ENCODE measurements at regions not wholly inside any gene's neighbourhood (a gene's known extent, or its start where the extent isn't known, plus 50 kb on each side); places are given as distances from the start of the nearest gene placed in this dataset.

GRCh38 chr9:79936336-79936735 lies 364.6 kb downstream of the TLE4 start:
- no peaks in the 10 kb centered on the region for H3K4me1 Mint-ChIP-seq (ENCODE audit: low read depth)
- no peak overlapping the region for H3K4me3 Mint-ChIP-seq
- peaks cover 2% of the 10 kb centered on the region for H3K36me3 Mint-ChIP-seq

GRCh38 chr9:79929285-79929684 lies 357.5 kb downstream of the TLE4 start:
- Mint-ChIP-seq H3K4me1 (ENCODE audit: low read depth) (no peaks in the 10 kb centered on the region), H3K27ac (no peak overlapping the region), H3K9me3 (ENCODE audit: low read depth) (no peaks in the 10 kb centered on the region), H3K27me3 (no peaks in the 10 kb centered on the region), H3K36me3 (no peaks in the 10 kb centered on the region), H3K4me3 (no peak overlapping the region)

More at GRCh38 chr9:79936336-79936735, 364.6 kb downstream of the TLE4 start:
- Mint-ChIP-seq H3K27ac (no peak overlapping the region), H3K9me3 (ENCODE audit: low read depth) (no peaks in the 10 kb centered on the region), H3K27me3 (no peaks in the 10 kb centered on the region)

GRCh38 chr9:79928661-79929223 lies 357.0 kb downstream of the TLE4 start:
- no peaks in the 10 kb centered on the region for H3K4me1 Mint-ChIP-seq (ENCODE audit: low read depth)
- no peak overlapping the region for H3K4me3 Mint-ChIP-seq

GRCh38 chr9:79925326-79925725 lies 353.6 kb downstream of the TLE4 start:
- H3K27ac Mint-ChIP-seq = no peak overlapping the region
- no peaks in the 10 kb centered on the region for H3K9me3 Mint-ChIP-seq (ENCODE audit: low read depth)
- no peaks in the 10 kb centered on the region for H3K4me1 Mint-ChIP-seq (ENCODE audit: low read depth)
- H3K36me3 Mint-ChIP-seq = no peaks in the 10 kb centered on the region
- no peak overlapping the region for H3K4me3 Mint-ChIP-seq
- H3K27me3 Mint-ChIP-seq = no peaks in the 10 kb centered on the region

More at GRCh38 chr9:79928661-79929223, 357.0 kb downstream of the TLE4 start:
- no peak overlapping the region for H3K27ac Mint-ChIP-seq
- H3K36me3 Mint-ChIP-seq = no peaks in the 10 kb centered on the region
- H3K27me3 Mint-ChIP-seq = no peaks in the 10 kb centered on the region
- no peaks in the 10 kb centered on the region for H3K9me3 Mint-ChIP-seq (ENCODE audit: low read depth)

GRCh38 chr9:79924836-79925235 lies 353.1 kb downstream of the TLE4 start:
- no peaks in the 10 kb centered on the region for H3K4me1 Mint-ChIP-seq (ENCODE audit: low read depth)
- peaks cover 2% of the 10 kb centered on the region for H3K36me3 Mint-ChIP-seq
- no peak overlapping the region for H3K4me3 Mint-ChIP-seq
- no peaks in the 10 kb centered on the region for H3K9me3 Mint-ChIP-seq (ENCODE audit: low read depth)
- no peak overlapping the region for H3K27ac Mint-ChIP-seq
- H3K27me3 Mint-ChIP-seq = no peaks in the 10 kb centered on the region

- H3K4me3 Mint-ChIP-seq = no peak overlapping the region
- H3K27ac Mint-ChIP-seq = no peak overlapping the region
- H3K9me3 Mint-ChIP-seq (ENCODE audit: low read depth) = no peaks in the 10 kb centered on the region
- no peaks in the 10 kb centered on the region for H3K27me3 Mint-ChIP-seq
- no peaks in the 10 kb centered on the region for H3K4me1 Mint-ChIP-seq (ENCODE audit: low read depth)
- H3K36me3 Mint-ChIP-seq = peaks cover 2% of the 10 kb centered on the region
These were observed 345.7 kb downstream of the TLE4 start for GRCh38 chr9:79917421-79917820.

- no peak overlapping the region for H3K27ac Mint-ChIP-seq
- H3K27me3 Mint-ChIP-seq = no peaks in the 10 kb centered on the region
- H3K9me3 Mint-ChIP-seq (ENCODE audit: low read depth) = no peaks in the 10 kb centered on the region
- H3K4me3 Mint-ChIP-seq = no peak overlapping the region
- no peaks in the 10 kb centered on the region for H3K4me1 Mint-ChIP-seq (ENCODE audit: low read depth)
- no peaks in the 10 kb centered on the region for H3K36me3 Mint-ChIP-seq
These were observed 342.1 kb downstream of the TLE4 start for GRCh38 chr9:79913867-79914266.

- Mint-ChIP-seq H3K4me3 (no peak overlapping the region), H3K27me3 (no peaks in the 10 kb centered on the region), H3K27ac (no peak overlapping the region), H3K36me3 (no peaks in the 10 kb centered on the region), H3K9me3 (ENCODE audit: low read depth) (no peaks in the 10 kb centered on the region), H3K4me1 (ENCODE audit: low read depth) (no peaks in the 10 kb centered on the region)
These were observed 340.7 kb downstream of the TLE4 start for GRCh38 chr9:79912318-79913070.

- Mint-ChIP-seq H3K4me3 (no peak overlapping the region), H3K9me3 (ENCODE audit: low read depth) (no peaks in the 10 kb centered on the region), H3K4me1 (ENCODE audit: low read depth) (no peaks in the 10 kb centered on the region), H3K27me3 (no peaks in the 10 kb centered on the region), H3K27ac (no peak overlapping the region), H3K36me3 (no peaks in the 10 kb centered on the region)
These were observed 340.0 kb downstream of the TLE4 start for GRCh38 chr9:79911724-79912123.

GRCh38 chr9:79902825-79903600 lies 331.2 kb downstream of the TLE4 start:
- H3K27ac Mint-ChIP-seq = no peak overlapping the region
- no peaks in the 10 kb centered on the region for H3K4me1 Mint-ChIP-seq (ENCODE audit: low read depth)
- H3K4me3 Mint-ChIP-seq = no peak overlapping the region
- peaks cover 2% of the 10 kb centered on the region for H3K27me3 Mint-ChIP-seq
- peaks cover 2% of the 10 kb centered on the region for H3K36me3 Mint-ChIP-seq
- no peaks in the 10 kb centered on the region for H3K9me3 Mint-ChIP-seq (ENCODE audit: low read depth)

- Mint-ChIP-seq H3K4me3 (no peak overlapping the region), H3K4me1 (ENCODE audit: low read depth) (no peaks in the 10 kb centered on the region), H3K9me3 (ENCODE audit: low read depth) (no peaks in the 10 kb centered on the region), H3K36me3 (peaks cover 2% of the 10 kb centered on the region), H3K27me3 (no peaks in the 10 kb centered on the region), H3K27ac (no peak overlapping the region)
These were observed 329.0 kb downstream of the TLE4 start for GRCh38 chr9:79900754-79901153.

GRCh38 chr9:79896390-79896980 lies 324.7 kb downstream of the TLE4 start:
- Mint-ChIP-seq H3K27ac (no peak overlapping the region), H3K9me3 (ENCODE audit: low read depth) (no peaks in the 10 kb centered on the region)

GRCh38 chr9:79895232-79895631 lies 323.5 kb downstream of the TLE4 start:
- peaks cover 3% of the 10 kb centered on the region for H3K36me3 Mint-ChIP-seq
- no peaks in the 10 kb centered on the region for H3K9me3 Mint-ChIP-seq (ENCODE audit: low read depth)
- no peaks in the 10 kb centered on the region for H3K27me3 Mint-ChIP-seq
- no peaks in the 10 kb centered on the region for H3K4me1 Mint-ChIP-seq (ENCODE audit: low read depth)
- no peak overlapping the region for H3K4me3 Mint-ChIP-seq
- H3K27ac Mint-ChIP-seq = no peak overlapping the region

More at GRCh38 chr9:79896390-79896980, 324.7 kb downstream of the TLE4 start:
- Mint-ChIP-seq H3K4me3 (no peak overlapping the region), H3K4me1 (ENCODE audit: low read depth) (no peaks in the 10 kb centered on the region), H3K27me3 (no peaks in the 10 kb centered on the region), H3K36me3 (peaks cover 3% of the 10 kb centered on the region)

- Mint-ChIP-seq H3K27ac (no peak overlapping the region), H3K4me3 (no peak overlapping the region), H3K27me3 (no peaks in the 10 kb centered on the region), H3K9me3 (ENCODE audit: low read depth) (no peaks in the 10 kb centered on the region), H3K4me1 (ENCODE audit: low read depth) (peaks cover 21% of the 10 kb centered on the region), H3K36me3 (no peaks in the 10 kb centered on the region)
These were observed 317.6 kb downstream of the TLE4 start for GRCh38 chr9:79889369-79889768.
